ENCODE measurements at regions not wholly inside any gene's neighbourhood (a gene's known extent, or its start where the extent isn't known, plus 50 kb on each side); places are given as distances from the start of the nearest gene placed in this dataset.
"Not testable (repeated sequence)": the region's sequence is repeated elsewhere in the genome, so short reads cannot be mapped to it uniquely, and the experiment has no call there.

DNA sequence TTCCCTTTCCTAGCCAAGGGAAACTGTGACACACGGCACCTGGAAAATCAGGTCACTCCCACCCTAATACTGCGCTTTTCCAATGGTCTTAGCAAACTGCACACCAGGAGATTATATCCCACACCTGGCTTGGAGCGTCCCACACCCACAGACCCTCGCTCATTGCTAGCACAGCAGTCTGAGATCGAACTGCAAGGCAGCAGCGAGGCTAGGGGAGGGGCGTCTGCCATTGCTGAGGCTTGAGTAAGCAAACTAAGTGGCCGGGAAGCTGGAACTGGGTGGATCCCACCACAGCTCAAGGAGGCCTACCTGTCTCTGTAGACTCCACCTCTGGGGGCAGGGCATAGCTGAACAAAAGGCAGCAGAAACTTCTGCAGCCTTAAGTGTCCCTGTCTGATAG, 132.9 kb downstream of the TMEM167A start:
- not testable (repeated sequence) for DNase-seq

DNA sequence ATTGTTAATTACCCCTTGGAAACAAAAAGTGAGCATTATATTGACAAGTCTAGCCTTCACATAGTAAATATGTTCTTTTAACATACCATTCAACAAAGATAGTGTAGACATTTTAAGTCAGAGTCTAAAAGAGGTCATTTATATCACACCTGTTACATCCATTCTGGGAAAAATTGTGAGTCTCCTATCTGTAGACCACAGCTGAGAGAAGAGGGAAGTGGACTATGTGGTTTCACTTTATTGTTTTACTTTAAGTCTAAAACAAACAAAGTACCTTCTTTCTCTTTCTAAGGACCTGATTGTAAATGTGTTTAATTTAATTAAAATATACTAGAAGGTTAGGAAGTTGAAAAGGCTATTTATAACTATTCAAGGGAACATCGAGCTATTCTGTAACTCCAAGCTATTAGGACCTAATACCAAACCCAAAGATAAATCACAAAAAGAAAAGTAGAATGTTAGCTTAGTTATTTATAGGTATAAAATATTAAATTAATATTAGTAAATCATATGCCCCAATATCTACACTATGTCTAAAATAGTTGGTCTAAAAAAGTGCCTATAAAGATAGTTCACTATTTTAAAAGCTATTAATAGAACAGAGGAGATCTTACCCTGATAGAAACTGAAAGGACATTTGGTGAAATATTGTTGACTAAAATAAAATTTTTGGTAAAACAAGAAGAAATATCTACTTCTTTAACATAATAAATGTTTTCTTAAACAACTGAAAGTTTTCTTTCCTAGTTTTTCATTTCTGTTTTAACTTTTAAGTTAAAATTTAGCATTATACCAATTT, 134.9 kb downstream of the TMEM167A start:
- DNase-seq = no peak

DNA sequence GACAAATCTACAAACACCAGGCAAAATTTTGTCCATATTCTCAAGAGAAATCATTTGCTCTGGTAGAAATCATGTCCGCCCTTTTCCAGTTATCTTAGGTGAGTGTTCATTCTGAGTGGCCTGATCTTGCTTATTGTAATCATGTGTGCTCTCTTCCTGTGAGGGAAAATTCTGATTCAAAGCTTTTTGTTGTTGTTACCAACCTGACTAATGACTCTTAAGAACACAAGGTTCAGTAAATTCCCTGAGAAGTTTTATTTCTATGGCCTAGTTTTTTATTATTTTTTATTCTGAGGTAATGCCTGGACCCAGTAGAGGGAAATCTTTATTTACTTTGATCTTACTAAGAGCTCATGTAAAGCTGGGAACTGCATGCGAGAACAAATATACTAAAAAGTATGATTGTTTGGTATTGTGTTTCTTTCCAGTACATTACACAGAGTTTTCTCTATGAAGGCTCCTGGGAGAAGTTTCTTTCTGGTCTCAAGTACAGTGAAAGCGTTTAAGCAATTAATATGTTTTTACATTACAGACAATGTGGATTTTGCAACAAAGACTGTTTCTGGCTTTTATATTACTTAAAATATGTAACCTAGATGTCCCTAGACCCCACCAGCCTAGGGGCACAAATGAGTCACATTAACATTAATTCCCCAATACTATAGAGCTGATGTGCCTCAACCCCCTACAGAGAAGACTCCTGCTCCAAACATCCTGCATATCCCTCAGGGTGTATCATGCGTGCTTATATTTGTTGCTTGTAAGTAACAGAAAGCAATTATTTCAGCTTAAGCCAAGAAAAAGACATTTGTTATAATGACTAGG, 138.1 kb downstream of the TMEM167A start:
- DNase-seq = no peak

- DNase-seq = not testable (repeated sequence)
These were observed 144.5 kb downstream of the TMEM167A start for GRCh38 chr5:82932473-82933220.

- DNase-seq = no peak
These were observed 146.1 kb downstream of the TMEM167A start for GRCh38 chr5:82931110-82931509.

GRCh38 chr5:82925061-82925411, 152.2 kb downstream of the TMEM167A start:
- no peak for DNase-seq

- no peak for DNase-seq
These were observed 152.8 kb downstream of the TMEM167A start for GRCh38 chr5:82924226-82925060.

GRCh38 chr5:82922086-82922734, 155.0 kb downstream of the TMEM167A start:
- DNase-seq = peak; percentile 4

- no peak for DNase-seq
These were observed 158.7 kb downstream of the TMEM167A start for GRCh38 chr5:82918311-82919031.

- no peak for DNase-seq
These were observed 159.6 kb downstream of the TMEM167A start for GRCh38 chr5:82917584-82917983.

DNA sequence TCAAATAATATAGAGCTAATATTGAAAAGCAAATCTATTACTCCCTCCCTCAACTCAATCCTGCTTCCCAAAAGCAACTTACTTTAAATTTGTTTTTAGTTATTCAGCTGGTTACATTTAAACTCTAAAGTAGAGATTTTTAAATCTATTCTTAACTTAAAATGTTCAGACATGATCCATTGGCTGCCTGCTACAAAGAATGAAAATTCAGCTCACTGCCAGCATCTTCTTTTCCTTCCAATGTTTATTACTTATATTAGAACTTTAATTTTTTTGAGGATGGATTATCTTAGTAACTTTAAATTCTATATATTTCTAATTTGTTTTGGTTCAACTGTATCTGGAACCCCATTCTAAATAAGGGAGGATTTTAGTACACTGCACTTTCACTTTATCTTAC, 163.2 kb downstream of the TMEM167A start:
- no peak for DNase-seq

GRCh38 chr5:82912462-82912861, 164.7 kb downstream of the TMEM167A start:
- DNase-seq = no peak

- no peak for DNase-seq
These were observed 165.3 kb downstream of the TMEM167A start for GRCh38 chr5:82911910-82912309.

DNA sequence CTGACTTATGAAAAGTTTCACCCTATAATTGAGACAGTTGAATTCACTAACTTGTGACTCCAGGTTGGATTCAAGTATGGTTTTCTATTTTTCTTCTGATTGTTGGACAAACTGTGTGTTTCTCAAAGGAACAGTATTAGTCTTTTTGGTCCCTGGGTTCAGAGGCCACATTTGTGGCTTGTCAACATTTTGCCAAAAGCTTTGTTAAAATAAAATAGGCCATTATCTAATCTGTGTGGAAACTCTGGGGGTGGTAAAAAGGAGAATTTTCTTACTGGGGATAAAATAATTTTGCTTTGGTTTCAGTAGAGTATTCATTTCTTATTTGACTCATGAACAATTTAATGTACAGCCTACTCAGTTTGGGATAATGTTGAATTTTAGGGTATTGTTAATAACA, 166.3 kb downstream of the TMEM167A start:
- no peak for DNase-seq

DNA sequence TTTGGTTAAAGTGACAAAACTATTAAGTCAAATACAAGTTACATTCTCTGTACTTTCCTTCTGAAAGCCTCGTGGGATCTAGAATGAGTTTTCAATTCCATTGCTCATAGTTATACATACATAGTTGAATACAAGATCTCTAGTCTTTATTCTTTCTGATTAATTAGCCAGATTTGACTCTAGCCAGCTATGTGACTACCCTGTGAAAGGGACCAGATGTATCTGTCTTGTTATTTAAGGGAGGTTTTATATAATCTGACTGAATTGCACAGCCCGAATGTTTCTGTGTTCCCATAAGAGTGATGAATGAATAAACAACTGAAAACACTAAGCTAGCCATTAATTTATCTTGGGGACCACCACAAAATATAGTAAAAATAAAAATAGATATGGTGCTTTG, 166.7 kb downstream of the TMEM167A start:
- no peak for DNase-seq

DNA sequence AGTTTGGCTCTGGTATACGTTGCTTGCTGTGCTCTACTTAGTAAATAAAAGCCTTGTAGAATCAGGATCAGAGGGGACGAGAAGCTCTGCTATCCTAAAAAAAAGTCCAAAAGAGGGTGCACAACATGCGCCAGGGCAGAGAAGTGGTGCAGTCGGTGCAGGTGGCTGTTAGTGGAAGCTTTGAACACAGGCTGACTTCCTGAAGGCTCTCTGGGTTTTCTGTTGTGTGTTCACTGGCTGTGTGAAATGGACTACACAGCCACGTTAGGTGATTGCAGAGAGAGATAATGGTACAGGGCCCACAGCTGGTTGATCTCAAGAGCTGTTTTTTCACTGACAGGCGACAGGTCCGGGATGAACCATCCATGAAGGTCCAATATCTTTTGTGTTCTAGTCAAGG, 167.4 kb downstream of the TMEM167A start:
- DNase-seq = no peak

GRCh38 chr5:82905986-82906385, 171.2 kb downstream of the TMEM167A start:
- DNase-seq = no peak

- no peak for DNase-seq
These were observed 175.8 kb downstream of the TMEM167A start for GRCh38 chr5:82901281-82901888.

DNA sequence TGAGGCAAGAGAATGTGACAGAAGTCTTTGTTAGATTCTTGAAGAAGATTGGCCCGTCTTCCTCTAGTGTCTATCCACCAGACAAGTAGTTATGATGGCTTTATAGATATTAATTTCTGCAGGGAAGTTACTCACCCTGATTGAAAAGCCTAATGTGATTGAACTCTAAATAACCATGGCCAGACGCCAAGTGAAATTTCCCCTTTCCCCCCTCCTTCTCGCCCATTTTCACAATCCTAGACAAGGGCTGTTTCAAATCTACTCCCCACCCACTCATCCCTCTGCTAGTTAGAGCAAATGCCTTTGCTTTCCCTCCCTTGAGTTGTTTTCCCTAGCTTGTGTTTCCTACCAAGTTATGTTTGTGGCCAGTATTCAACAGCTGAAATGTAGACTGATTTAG, 182.5 kb downstream of the TMEM167A start:
- DNase-seq = no peak

GRCh38 chr5:82889088-82889487, 188.1 kb downstream of the TMEM167A start:
- no peak for DNase-seq

DNA sequence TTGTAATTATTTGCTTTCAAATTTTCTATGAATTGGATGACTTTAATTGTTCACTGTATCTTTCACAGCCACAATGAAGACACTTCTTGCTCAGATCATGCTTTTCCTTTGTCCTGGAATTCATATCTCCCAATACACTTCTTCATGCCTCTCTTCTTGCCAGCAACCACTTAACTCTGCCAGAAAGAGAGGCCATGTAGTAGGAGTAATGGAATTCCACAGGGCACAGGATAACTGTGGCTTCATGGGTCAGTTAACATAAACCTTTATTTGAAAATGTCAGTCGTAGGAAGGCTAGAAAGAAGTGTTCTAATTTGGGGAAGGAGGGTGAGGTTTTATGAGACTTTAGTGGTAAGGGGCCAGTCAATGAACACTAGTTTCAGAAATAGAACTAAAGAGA, 190.3 kb downstream of the TMEM167A start:
- no peak for DNase-seq
